SU-DHL-6 (cell line): ENCODE measurements at regions not wholly inside any gene's neighbourhood (a gene's known extent, or its start where the extent isn't known, plus 50 kb on each side); places are given as distances from the start of the nearest gene placed in this dataset.

Source experiments
- CTCF ChIP-seq: fragments of 200-600 bp; sonication (generic); IDR thresholded peaks from one replicate; pipeline ENCODE4 v1.5.1; 2017; ENCODE audit warnings: antibody characterized with exemption, mild to moderate bottlenecking, low read length, moderate library complexity; ENCODE audit not compliant: insufficient read depth, poor library complexity, severe bottlenecking
- EZH2phosphoT487 ChIP-seq: fragments of 200-600 bp; sonication (generic), shearing (Covaris generic); conservative IDR thresholded peaks from 2 replicates; pipeline ENCODE4 v1.6.1; 2018; ENCODE audit warnings: mild to moderate bottlenecking, antibody characterized with exemption, low read length, moderate library complexity, mixed read lengths

- no peak for TF ChIP-seq CTCF
- TF ChIP-seq EZH2phosphoT487: no peak
Observed at GRCh38 chr16:51524070-51524469, 373.0 kb upstream of the SALL1 start.
